ENCODE measurements at regions not wholly inside any gene's neighbourhood (a gene's known extent, or its start where the extent isn't known, plus 50 kb on each side); places are given as distances from the start of the nearest gene placed in this dataset.

GRCh38 chr4:11842620-11843263 lies 414.0 kb upstream of the HS3ST1 start:
- DNase-seq = no peak
- Histone ChIP-seq H3K27me3 (no peaks in the 10 kb centered on the region), H3K4me1 (no peaks in the 10 kb centered on the region), H3K9me3 (no peaks in the 10 kb centered on the region), H3K36me3 (no peaks in the 10 kb centered on the region), H3K4me3 (no peak overlapping the region), H3K9ac (ENCODE audit: low read depth in 2 of 2, low read length in 2 of 2) (no peak overlapping the region), H3K27ac (no peak overlapping the region)
- no peak for TF ChIP-seq CTCF (IDR thresholded peaks at IDR 0.05)
- intact Hi-C loops (cut with DNase I) = no loop called here

GRCh38 chr4:11839889-11840288 lies 411.2 kb upstream of the HS3ST1 start:
- Histone ChIP-seq H3K27me3 (no peaks in the 10 kb centered on the region), H3K4me1 (no peaks in the 10 kb centered on the region), H3K9me3 (no peaks in the 10 kb centered on the region), H3K4me3 (no peak overlapping the region), H3K36me3 (no peaks in the 10 kb centered on the region), H3K9ac (ENCODE audit: low read depth in 2 of 2, low read length in 2 of 2) (no peak overlapping the region), H3K27ac (no peak overlapping the region)
- intact Hi-C loops (cut with DNase I) = no loop called here
- no peak for TF ChIP-seq CTCF (IDR thresholded peaks at IDR 0.05)
- no peak for DNase-seq

- Histone ChIP-seq H3K36me3 (no peaks in the 10 kb centered on the region), H3K9me3 (no peaks in the 10 kb centered on the region), H3K4me1 (no peaks in the 10 kb centered on the region), H3K27ac (no peak overlapping the region), H3K27me3 (no peaks in the 10 kb centered on the region), H3K9ac (ENCODE audit: low read depth in 2 of 2, low read length in 2 of 2) (no peak overlapping the region), H3K4me3 (no peak overlapping the region)
- intact Hi-C loops (cut with DNase I) = no loop called here
- no peak for DNase-seq
- TF ChIP-seq CTCF (IDR thresholded peaks at IDR 0.05) = no peak
Measured at GRCh38 chr4:11831739-11832138, 403.0 kb upstream of the HS3ST1 start.

GRCh38 chr4:11824566-11824965 lies 395.9 kb upstream of the HS3ST1 start:
- intact Hi-C loops (cut with DNase I) = no loop called here
- Histone ChIP-seq H3K4me3 (no peak overlapping the region), H3K4me1 (no peaks in the 10 kb centered on the region), H3K9ac (ENCODE audit: low read depth in 2 of 2, low read length in 2 of 2) (no peak overlapping the region), H3K27me3 (no peaks in the 10 kb centered on the region), H3K9me3 (no peaks in the 10 kb centered on the region), H3K36me3 (no peaks in the 10 kb centered on the region), H3K27ac (no peak overlapping the region)
- no peak for TF ChIP-seq CTCF (IDR thresholded peaks at IDR 0.05)
- DNase-seq = no peak

- intact Hi-C loops (cut with DNase I) = no loop called here
- Histone ChIP-seq H3K9me3 (no peaks in the 10 kb centered on the region), H3K9ac (ENCODE audit: low read depth in 2 of 2, low read length in 2 of 2) (no peak overlapping the region), H3K4me1 (no peaks in the 10 kb centered on the region), H3K27ac (no peak overlapping the region), H3K4me3 (no peak overlapping the region), H3K36me3 (no peaks in the 10 kb centered on the region), H3K27me3 (no peaks in the 10 kb centered on the region)
- DNase-seq = no peak
- no peak for TF ChIP-seq CTCF (IDR thresholded peaks at IDR 0.05)
Measured at GRCh38 chr4:11821772-11822430, 393.2 kb upstream of the HS3ST1 start.

All from colonic mucosa (tissue), 4 donors.